HG03060 (cell line): ENCODE measurements at regions not wholly inside any gene's neighbourhood (a gene's known extent, or its start where the extent isn't known, plus 50 kb on each side); places are given as distances from the start of the nearest gene placed in this dataset.

Experiments
- ATAC-seq: cut with Tn5 transposase; IDR thresholded peaks from one replicate; pipeline ENCODE4 v1.9.1; 2021; ENCODE audit warnings: low read depth, moderate number of reproducible peaks; ENCODE audit not compliant: unreplicated experiment

DNA sequence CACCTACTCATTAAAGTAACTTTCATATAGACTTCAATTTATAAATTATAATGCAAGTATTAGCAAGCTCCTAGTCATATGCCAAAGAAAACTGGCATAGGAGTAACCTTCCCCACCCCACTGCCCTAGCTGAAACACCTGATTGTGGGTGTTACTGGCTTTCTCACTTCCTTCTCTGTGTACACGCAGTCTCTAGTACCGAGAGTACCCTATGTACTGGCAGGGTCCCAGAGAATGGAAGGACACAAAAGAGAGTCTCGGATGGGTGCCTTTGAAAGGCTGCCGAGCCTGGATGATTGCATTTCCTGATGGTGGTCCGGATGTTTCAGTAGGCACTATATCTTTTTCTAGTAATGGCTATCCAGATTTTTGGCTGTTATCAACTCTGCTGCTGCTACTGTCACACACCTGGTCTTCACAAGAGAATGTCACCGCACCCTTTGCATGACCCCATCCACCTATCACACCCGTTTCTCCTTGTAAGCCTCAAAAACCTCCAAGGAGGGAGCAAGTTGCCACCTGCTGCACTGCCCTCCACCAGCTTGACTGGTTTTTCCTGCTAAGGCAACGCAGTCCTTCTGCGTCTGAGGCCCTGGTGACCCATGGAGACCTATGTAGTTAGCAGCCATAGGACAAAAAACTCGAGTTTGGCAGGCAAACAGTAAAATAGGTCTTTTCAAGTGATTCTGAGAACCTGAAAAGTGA lies 53.8 kb upstream of the CLINT1 start:
- ATAC-seq: peak; percentile 92

DNA sequence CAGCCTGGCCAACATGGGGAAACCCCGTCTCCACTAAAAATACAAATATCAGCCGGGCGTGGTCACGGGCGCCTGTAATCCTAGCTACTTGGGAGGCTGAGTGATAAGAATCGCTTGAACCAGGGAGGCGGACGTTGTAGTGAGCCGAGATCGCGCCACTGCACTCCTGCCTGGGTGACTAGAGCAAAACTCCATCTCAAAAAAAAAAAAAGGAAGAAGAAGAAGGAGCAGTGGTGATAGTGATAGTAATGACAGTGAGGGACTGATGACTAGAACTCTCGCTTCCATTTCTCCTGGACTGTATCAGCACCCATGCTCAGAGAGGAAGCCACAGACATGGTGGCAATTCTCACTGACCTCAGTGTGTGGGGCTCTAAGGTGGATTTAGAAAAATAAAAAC lies 52.6 kb upstream of the CLINT1 start:
- ATAC-seq: no peak
